ENCODE measurements at regions not wholly inside any gene's neighbourhood (a gene's known extent, or its start where the extent isn't known, plus 50 kb on each side); places are given as distances from the start of the nearest gene placed in this dataset.

- TF ChIP-seq YY1 (IDR thresholded peaks at IDR 0.05; ENCODE audit: insufficient read depth, insufficient read length) (no peak), SUZ12 (IDR thresholded peaks at IDR 0.05; ENCODE audit: extremely low read depth, insufficient read depth, insufficient read length) (no peak)
Observed at GRCh38 chr11:29040489-29040888, 932.3 kb downstream of the METTL15 start.

All from NT2/D1 (cell line).